ENCODE measurements at regions not wholly inside any gene's neighbourhood (a gene's known extent, or its start where the extent isn't known, plus 50 kb on each side); places are given as distances from the start of the nearest gene placed in this dataset.
A peak's percentile ranks its signal among the peaks of the same experiment; 100 is the strongest.

- TF ChIP-seq POLR2A (IDR thresholded peaks at IDR 0.05) (no peak), CTCF (IDR thresholded peaks at IDR 0.05 in 4 of 5, conservative IDR thresholded peaks at IDR 0.05 in 1 of 5) (no peak)
- in situ Hi-C loops (cut with MboI; ENCODE audit: low sequenced_read_pairs in 4 of 4), result no loop called here
- H3K4me3 ChIP-seq, result no peak overlapping the region
- intact Hi-C loops (cut with DNase I; ENCODE audit: low total_unique reads), result no loop called here
- no peak overlapping the region for H3K27ac ChIP-seq
- no peaks in the 10 kb centered on the region for H3K36me3 ChIP-seq
- no peaks in the 10 kb centered on the region for H3K4me1 ChIP-seq
- H3K27me3 ChIP-seq, result no peaks in the 10 kb centered on the region
- DNase-seq (no peak), ATAC-seq (no peak)
- H3K9me3 ChIP-seq, result no peaks in the 10 kb centered on the region
These were observed 147.0 kb upstream of the EOMES start for GRCh38 chr3:27869152-27869551.

GRCh38 chr3:27877061-27878013 is 155.2 kb upstream of the EOMES start:
- no peaks in the 10 kb centered on the region for H3K27me3 ChIP-seq
- no peak overlapping the region for H3K4me3 ChIP-seq
- DNase-seq (no peak), ATAC-seq (no peak)
- no peak for TF ChIP-seq CTCF (IDR thresholded peaks at IDR 0.05 in 4 of 5, conservative IDR thresholded peaks at IDR 0.05 in 1 of 5)
- TF ChIP-seq POLR2A (IDR thresholded peaks at IDR 0.05), result no peak
- no peaks in the 10 kb centered on the region for H3K4me1 ChIP-seq
- in situ Hi-C loops (cut with MboI; ENCODE audit: low sequenced_read_pairs in 4 of 4) (no loop called here), intact Hi-C loops (cut with DNase I; ENCODE audit: low total_unique reads) (no loop called here)
- H3K36me3 ChIP-seq, result no peaks in the 10 kb centered on the region
- no peak overlapping the region for H3K27ac ChIP-seq
- H3K9me3 ChIP-seq, result no peaks in the 10 kb centered on the region

- H3K27me3 ChIP-seq, result no peaks in the 10 kb centered on the region
- DNase-seq (no peak), ATAC-seq (no peak)
- intact Hi-C loops (cut with DNase I; ENCODE audit: low total_unique reads) (no loop called here), in situ Hi-C loops (cut with MboI; ENCODE audit: low sequenced_read_pairs in 4 of 4) (no loop called here)
- no peaks in the 10 kb centered on the region for H3K36me3 ChIP-seq
- no peaks in the 10 kb centered on the region for H3K9me3 ChIP-seq
- no peaks in the 10 kb centered on the region for H3K4me1 ChIP-seq
- H3K27ac ChIP-seq, result no peak overlapping the region
- no peak for TF ChIP-seq CTCF (IDR thresholded peaks at IDR 0.05 in 4 of 5, conservative IDR thresholded peaks at IDR 0.05 in 1 of 5)
- TF ChIP-seq POLR2A (IDR thresholded peaks at IDR 0.05), result no peak
- no peak overlapping the region for H3K4me3 ChIP-seq
These were observed 155.9 kb upstream of the EOMES start for GRCh38 chr3:27878014-27878383.

GRCh38 chr3:27880969-27881892 is 159.1 kb upstream of the EOMES start:
- ATAC-seq (no peak), DNase-seq (peak in 1 of 2 donors; percentile 15)
- Histone ChIP-seq H3K27ac (no peak overlapping the region), H3K36me3 (no peaks in the 10 kb centered on the region), H3K4me3 (no peak overlapping the region), H3K4me1 (no peaks in the 10 kb centered on the region), H3K27me3 (no peaks in the 10 kb centered on the region), H3K9me3 (no peaks in the 10 kb centered on the region)
- in situ Hi-C loops (cut with MboI; ENCODE audit: low sequenced_read_pairs in 4 of 4) (no loop called here), intact Hi-C loops (cut with DNase I; ENCODE audit: low total_unique reads) (no loop called here)
- TF ChIP-seq POLR2A (IDR thresholded peaks at IDR 0.05) (no peak), CTCF (IDR thresholded peaks at IDR 0.05 in 4 of 5, conservative IDR thresholded peaks at IDR 0.05 in 1 of 5) (no peak)

Data from gastrocnemius medialis (tissue), 4 donors.